ENCODE measurements at regions not wholly inside any gene's neighbourhood (a gene's known extent, or its start where the extent isn't known, plus 50 kb on each side); places are given as distances from the start of the nearest gene placed in this dataset.
"Not testable (repeated sequence)": the region's sequence is repeated elsewhere in the genome, so short reads cannot be mapped to it uniquely, and the experiment has no call there.

DNA sequence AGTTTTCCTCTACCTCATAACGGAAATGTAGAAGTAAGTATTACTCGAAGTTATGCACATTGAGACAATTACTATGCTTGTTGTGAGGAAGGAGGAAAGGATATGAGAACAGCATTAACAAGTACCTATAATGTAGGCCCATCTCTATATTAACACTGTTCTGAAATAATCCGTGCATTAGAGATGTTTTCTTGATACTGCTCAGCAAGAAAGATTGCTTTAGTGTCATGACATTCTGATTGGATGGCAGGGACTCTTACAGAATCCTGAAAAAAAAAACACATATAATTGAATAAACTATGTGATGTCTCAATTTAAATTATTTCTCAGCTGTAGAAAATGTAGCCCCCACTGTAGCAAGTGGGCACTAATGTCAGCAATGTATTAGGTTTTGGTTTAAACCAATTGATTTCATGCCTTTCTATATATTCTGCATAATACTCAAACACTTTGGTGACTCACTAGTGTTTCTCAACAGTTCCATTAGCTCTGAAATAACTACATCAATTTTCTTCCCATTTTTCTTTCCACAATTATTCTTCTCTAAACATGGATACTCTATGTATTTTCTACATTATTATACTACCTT is 598.3 kb upstream of the BCHE start:
- Histone ChIP-seq H3K4me1 (ENCODE audit: low read depth) (no peaks in the 10 kb centered on the region), H3K4me3 (no peak overlapping the region), H3K36me3 (ENCODE audit: low read depth) (no peaks in the 10 kb centered on the region), H3K9me3 (no peaks in the 10 kb centered on the region)
- ATAC-seq (no peak), DNase-seq (no peak)
- intact Hi-C loops (cut with DNase I, micrococcal nuclease): no loop called here
- TF ChIP-seq, protein P1, sequence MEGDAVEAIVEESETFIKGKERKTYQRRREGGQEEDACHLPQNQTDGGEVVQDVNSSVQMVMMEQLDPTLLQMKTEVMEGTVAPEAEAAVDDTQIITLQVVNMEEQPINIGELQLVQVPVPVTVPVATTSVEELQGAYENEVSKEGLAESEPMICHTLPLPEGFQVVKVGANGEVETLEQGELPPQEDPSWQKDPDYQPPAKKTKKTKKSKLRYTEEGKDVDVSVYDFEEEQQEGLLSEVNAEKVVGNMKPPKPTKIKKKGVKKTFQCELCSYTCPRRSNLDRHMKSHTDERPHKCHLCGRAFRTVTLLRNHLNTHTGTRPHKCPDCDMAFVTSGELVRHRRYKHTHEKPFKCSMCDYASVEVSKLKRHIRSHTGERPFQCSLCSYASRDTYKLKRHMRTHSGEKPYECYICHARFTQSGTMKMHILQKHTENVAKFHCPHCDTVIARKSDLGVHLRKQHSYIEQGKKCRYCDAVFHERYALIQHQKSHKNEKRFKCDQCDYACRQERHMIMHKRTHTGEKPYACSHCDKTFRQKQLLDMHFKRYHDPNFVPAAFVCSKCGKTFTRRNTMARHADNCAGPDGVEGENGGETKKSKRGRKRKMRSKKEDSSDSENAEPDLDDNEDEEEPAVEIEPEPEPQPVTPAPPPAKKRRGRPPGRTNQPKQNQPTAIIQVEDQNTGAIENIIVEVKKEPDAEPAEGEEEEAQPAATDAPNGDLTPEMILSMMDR (IDR thresholded peaks at IDR 0.05): no peak

DNA sequence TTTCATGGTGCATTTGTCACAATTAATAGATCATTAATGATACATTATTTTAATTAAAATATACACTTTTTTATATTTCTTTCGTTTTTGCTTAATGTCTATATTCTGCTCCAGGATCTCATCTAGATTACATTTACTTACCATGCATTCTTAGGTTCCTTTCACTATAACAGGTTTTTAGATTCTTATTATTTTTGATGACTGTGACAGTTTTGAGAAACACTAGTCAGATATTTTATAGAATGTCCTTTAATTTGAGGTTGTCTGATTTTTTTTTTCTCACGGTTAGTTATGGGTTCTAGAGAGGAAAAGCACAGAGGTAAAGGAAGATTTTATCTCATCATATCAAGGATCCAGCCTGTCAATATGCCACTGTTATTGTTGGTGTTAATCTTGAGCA is 595.8 kb upstream of the BCHE start:
- no peak for DNase-seq
- no peaks in the 10 kb centered on the region for H3K36me3 ChIP-seq (ENCODE audit: low read depth)
- no peaks in the 10 kb centered on the region for H3K9me3 ChIP-seq
- H3K4me1 ChIP-seq (ENCODE audit: low read depth): no peaks in the 10 kb centered on the region
- no peak for ATAC-seq
- intact Hi-C loops (cut with DNase I, micrococcal nuclease): no loop called here
- H3K4me3 ChIP-seq: no peak overlapping the region
- TF ChIP-seq, protein P1 (IDR thresholded peaks at IDR 0.05): no peak

DNA sequence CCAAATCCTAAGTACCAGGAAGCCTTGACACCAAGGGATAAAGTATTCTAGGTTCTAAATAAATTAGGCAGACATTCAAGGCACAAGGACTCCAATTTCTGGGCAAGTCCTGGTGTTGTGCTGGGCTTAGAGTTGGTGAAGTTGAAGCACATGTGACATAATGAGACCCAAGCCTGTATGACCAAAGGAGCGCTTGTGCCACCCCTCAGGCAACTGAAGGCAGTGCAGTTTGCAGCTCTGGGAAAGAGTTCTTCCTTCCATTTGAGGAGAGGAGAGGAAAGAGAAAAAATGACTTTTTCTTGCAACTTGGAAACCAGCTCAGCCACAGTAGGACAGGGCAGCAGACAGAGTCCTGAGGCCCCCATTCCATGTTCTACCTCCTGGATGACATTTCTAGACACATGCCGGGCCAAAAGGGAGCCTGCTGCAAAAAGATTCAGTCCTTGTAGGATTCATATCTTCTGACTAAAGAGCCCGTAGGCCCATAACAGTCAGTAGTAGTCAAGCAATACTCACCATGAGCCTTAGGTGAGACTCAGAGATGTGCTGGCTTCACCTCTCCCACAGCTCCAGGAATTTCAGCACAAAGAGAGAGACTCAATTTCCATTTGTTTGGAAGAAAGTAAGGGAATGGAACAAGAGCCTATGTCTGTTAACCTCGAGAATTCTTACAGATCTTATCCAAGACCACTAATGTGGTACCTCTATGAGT is 588.8 kb upstream of the BCHE start:
- DNase-seq (peak in 1 of 3 donors; percentile 5), ATAC-seq (peak; percentile 18)
- no peak overlapping the region for H3K4me3 ChIP-seq
- H3K9me3 ChIP-seq: no peaks in the 10 kb centered on the region
- TF ChIP-seq, protein P1 (IDR thresholded peaks at IDR 0.05): no peak
- intact Hi-C loops (cut with DNase I, micrococcal nuclease): no loop called here
- no peaks in the 10 kb centered on the region for H3K36me3 ChIP-seq (ENCODE audit: low read depth)
- H3K4me1 ChIP-seq (ENCODE audit: low read depth): no peaks in the 10 kb centered on the region

DNA sequence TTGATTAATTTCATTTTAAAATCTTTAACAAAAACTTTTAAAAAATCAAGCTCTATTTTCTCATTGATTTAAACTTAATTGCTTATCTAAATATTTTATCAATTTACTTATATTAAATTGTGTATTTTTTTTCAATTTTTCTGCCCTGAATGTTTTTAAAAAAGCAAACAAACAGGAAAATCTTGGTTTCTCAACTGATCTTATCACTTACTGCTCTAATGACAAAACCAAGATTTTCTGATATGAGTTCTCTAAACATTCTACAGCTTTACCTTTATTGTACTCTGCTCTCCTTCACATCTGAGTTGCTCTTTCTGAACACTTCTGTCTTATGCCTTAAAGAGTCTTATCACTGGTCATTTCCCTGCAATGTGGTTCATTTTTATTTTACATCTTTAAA is 587.8 kb upstream of the BCHE start:
- TF ChIP-seq, protein P1 (IDR thresholded peaks at IDR 0.05): no peak
- no peak overlapping the region for H3K4me3 ChIP-seq
- intact Hi-C loops (cut with DNase I, micrococcal nuclease): no loop called here
- ATAC-seq: no peak
- DNase-seq: no peak
- H3K4me1 ChIP-seq (ENCODE audit: low read depth): no peaks in the 10 kb centered on the region
- H3K36me3 ChIP-seq (ENCODE audit: low read depth): no peaks in the 10 kb centered on the region
- no peaks in the 10 kb centered on the region for H3K9me3 ChIP-seq

DNA sequence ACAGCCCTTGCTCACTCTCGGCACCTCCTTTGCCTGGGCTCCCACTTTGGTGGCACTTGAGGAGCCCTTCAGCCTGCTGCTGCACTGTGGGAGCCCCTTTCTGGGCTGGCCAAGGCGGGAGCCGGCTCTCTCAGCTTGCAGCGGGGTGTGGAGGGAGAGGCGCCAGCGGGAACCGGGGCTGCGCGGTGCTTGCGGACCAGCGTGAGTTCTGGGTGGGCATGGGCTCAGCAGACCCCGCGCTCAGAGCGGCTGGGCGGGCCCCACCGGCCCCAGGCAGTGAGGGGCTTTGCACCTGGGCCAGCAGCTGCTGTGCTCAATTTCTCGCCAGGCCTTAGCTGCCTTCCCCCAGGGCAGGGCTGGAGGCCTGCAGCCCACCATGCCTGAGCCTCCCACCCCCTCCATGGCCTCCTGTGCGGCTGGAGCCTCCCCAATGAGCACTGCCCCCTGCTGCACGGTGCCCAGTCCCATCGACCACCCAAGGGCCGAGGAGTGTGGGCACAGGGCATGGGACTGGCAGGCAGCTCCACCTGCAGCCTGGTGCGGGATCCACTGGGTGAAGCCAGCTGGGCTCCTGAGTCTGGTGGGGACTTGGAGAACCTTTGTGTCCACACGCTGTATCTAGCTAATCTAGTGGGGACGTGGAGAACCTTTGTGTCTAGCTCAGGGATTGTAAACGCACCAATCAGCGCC is 586.7 kb upstream of the BCHE start:
- H3K4me3 ChIP-seq; H3K4me1 ChIP-seq (ENCODE audit: low read depth); H3K36me3 ChIP-seq (ENCODE audit: low read depth); intact Hi-C loops (cut with DNase I, micrococcal nuclease); H3K9me3 ChIP-seq; ATAC-seq: not testable (repeated sequence)
- peak in 1 of 3 donors; percentile 38 for DNase-seq

DNA sequence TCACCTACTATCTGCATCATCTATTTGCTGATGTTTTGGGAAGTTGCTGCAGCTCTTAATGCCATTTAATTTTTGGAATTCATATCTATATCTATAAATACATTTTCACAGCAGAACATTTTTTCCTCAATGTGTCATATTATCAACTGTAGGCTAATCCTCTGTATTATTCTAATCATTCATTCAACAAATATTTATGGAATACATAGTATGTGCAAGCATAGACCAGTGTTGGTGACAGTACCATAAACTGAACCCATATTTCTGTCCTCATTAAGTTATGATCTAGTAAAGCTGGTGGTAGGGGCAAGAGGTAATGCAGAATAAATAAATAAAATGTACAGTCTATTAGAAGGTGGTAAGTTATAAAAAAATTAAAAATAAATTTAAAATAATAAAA is 585.3 kb upstream of the BCHE start:
- no peak for ATAC-seq
- intact Hi-C loops (cut with DNase I, micrococcal nuclease): no loop called here

More for the DNA sequence above, 585.3 kb upstream of the BCHE start:
- Histone ChIP-seq H3K4me3 (no peak overlapping the region), H3K36me3 (ENCODE audit: low read depth) (no peaks in the 10 kb centered on the region), H3K4me1 (ENCODE audit: low read depth) (no peaks in the 10 kb centered on the region), H3K9me3 (peaks cover 2% of the 10 kb centered on the region)
- DNase-seq: no peak
- TF ChIP-seq, protein P1 (IDR thresholded peaks at IDR 0.05): no peak
